ENCODE measurements at regions not wholly inside any gene's neighbourhood (a gene's known extent, or its start where the extent isn't known, plus 50 kb on each side); places are given as distances from the start of the nearest gene placed in this dataset.

- no peak overlapping the region for H3K4me3 ChIP-seq
- TF ChIP-seq BACH1 (IDR thresholded peaks at IDR 0.05; ENCODE audit: borderline replicate concordance) (no peak), EZH2 (IDR thresholded peaks at IDR 0.05; ENCODE audit: borderline replicate concordance, control insufficient read depth, low read depth, low read length) (no peak), IRF3 (IDR thresholded peaks at IDR 0.05) (no peak), BMI1 (IDR thresholded peaks at IDR 0.05; ENCODE audit: borderline replicate concordance) (no peak), ZNF622 (IDR thresholded peaks at IDR 0.05) (no peak), BRCA1 (IDR thresholded peaks at IDR 0.05; ENCODE audit: low read depth, low read length) (no peak), NRF1 (conservative IDR thresholded peaks at IDR 0.05; ENCODE audit: low read depth, low read length) (no peak), TBL1XR1 (IDR thresholded peaks at IDR 0.05; ENCODE audit: low read depth, low read length) (no peak), NFYB (IDR thresholded peaks at IDR 0.05; ENCODE audit: insufficient read depth, low read depth, low read length) (no peak), USF2 (IDR thresholded peaks at IDR 0.05; ENCODE audit: borderline replicate concordance, low read depth, low read length) (no peak), JUNB (IDR thresholded peaks at IDR 0.05) (no peak), CBFB (IDR thresholded peaks at IDR 0.05; ENCODE audit: low read depth) (no peak), KAT2A (conservative IDR thresholded peaks at IDR 0.05; ENCODE audit: control insufficient read depth, low read depth, low read length) (no peak), SMC3 (IDR thresholded peaks at IDR 0.05; ENCODE audit: borderline replicate concordance, low read length) (no peak), ZNF274 (IDR thresholded peaks at IDR 0.05; ENCODE audit: insufficient read depth, insufficient read length) (no peak), CTCF (IDR thresholded peaks at IDR 0.05 in 2 of 3, conservative IDR thresholded peaks at IDR 0.05 in 1 of 3; ENCODE audit: control insufficient read depth in 2 of 3, extremely low read depth in 1 of 3, insufficient read depth in 1 of 3, low read depth in 3 of 3, low read length in 3 of 3) (no peak), SREBF1 (IDR thresholded peaks at IDR 0.05; ENCODE audit: low read length) (no peak)
- RAD21 ChIA-PET (ENCODE audit: unreplicated experiment), result interaction anchor here (1.3 kb wide), 1 partner anchor 12 kb away, joined by 3 read pairs; no protein-coding TSS in a partner anchor
- no peak overlapping the region for H3K27ac ChIP-seq (ENCODE audit: control insufficient read depth, insufficient read depth)
- no peaks in the 10 kb centered on the region for H3K27me3 ChIP-seq (replicated peaks in 1 of 2; ENCODE audit: control insufficient read depth in 2 of 2, insufficient read depth in 2 of 2, low read length in 1 of 2)
- no peaks in the 10 kb centered on the region for H4K20me1 ChIP-seq (ENCODE audit: control insufficient read depth, insufficient read depth)
- no peak overlapping the region for H3K4me2 ChIP-seq (ENCODE audit: control insufficient read depth, insufficient read depth)
- no peak overlapping the region for H2AFZ ChIP-seq (ENCODE audit: control insufficient read depth, low read depth, low read length)
- CTCF ChIA-PET, result no interaction called here
- POLR2A ChIA-PET, result no interaction called here
- H3K36me3 ChIP-seq (ENCODE audit: control insufficient read depth in 2 of 2, insufficient read depth in 2 of 2, low read length in 1 of 2), result no peaks in the 10 kb centered on the region
- SMC1A ChIA-PET (ENCODE audit: uncharacterized antibody, unreplicated experiment), result interaction anchor here (0.9 to 2.5 kb wide), 4 partner anchors 10 to 103 kb away, joined by 3 to 11 read pairs (median 8); no protein-coding TSS in a partner anchor
- H3K79me2 ChIP-seq (ENCODE audit: control insufficient read depth, insufficient read depth, low read length), result no peaks in the 10 kb centered on the region
- no peaks in the 10 kb centered on the region for H3K4me1 ChIP-seq (ENCODE audit: control insufficient read depth, insufficient read depth, low read length)
- intact Hi-C loops (cut with micrococcal nuclease; ENCODE audit: unreplicated experiment), result no loop called here
- in situ Hi-C loops (cut with MboI), result no loop called here
- no TSS peak for BruUV-seq (replicated peaks)
- no peak for DNase-seq (ENCODE audit: low read depth, low spot score)
- no peak for ATAC-seq
- FAIRE-seq, result no peak
- no peaks in the 10 kb centered on the region for H3K9me3 ChIP-seq (replicated peaks; ENCODE audit: control insufficient read depth, insufficient read depth, low read length)
- H3K9ac ChIP-seq (ENCODE audit: control insufficient read depth, insufficient read depth, low read length), result no peak overlapping the region
These were observed 242.2 kb upstream of the FN1 start for GRCh38 chr2:215678094-215678493.
